ENCODE measurements at regions not wholly inside any gene's neighbourhood (a gene's known extent, or its start where the extent isn't known, plus 50 kb on each side); places are given as distances from the start of the nearest gene placed in this dataset.

- TF ChIP-seq PATZ1 (CRISPR knock-in tag; IDR thresholded peaks at IDR 0.05; ENCODE audit: borderline replicate concordance) (no peak), ZFP30 (CRISPR knock-in tag; IDR thresholded peaks at IDR 0.05) (no peak), RARB (CRISPR knock-in tag; IDR thresholded peaks at IDR 0.05) (no peak)
- no peak for ATAC-seq
These were observed 166.7 kb upstream of the THBS1 start for GRCh38 chr15:39414201-39414600.

- ATAC-seq: no peak
- TF ChIP-seq CSDC2 (CRISPR knock-in tag; IDR thresholded peaks at IDR 0.05) (no peak), ARNTL (CRISPR knock-in tag; IDR thresholded peaks at IDR 0.05; ENCODE audit: borderline replicate concordance, low read depth) (no peak), TOX (CRISPR knock-in tag; IDR thresholded peaks at IDR 0.05; ENCODE audit: borderline replicate concordance) (no peak), CREB5 (CRISPR knock-in tag; IDR thresholded peaks at IDR 0.05; ENCODE audit: low read depth) (no peak), ZFP30 (CRISPR knock-in tag; IDR thresholded peaks at IDR 0.05) (no peak), OSR1 (CRISPR knock-in tag; IDR thresholded peaks at IDR 0.05) (no peak), ISL1 (CRISPR knock-in tag; IDR thresholded peaks at IDR 0.05) (no peak), TSHZ2 (CRISPR knock-in tag; IDR thresholded peaks at IDR 0.05) (no peak), TCF4 (CRISPR knock-in tag; IDR thresholded peaks at IDR 0.05; ENCODE audit: borderline replicate concordance) (no peak), BACH2 (CRISPR knock-in tag; IDR thresholded peaks at IDR 0.05; ENCODE audit: borderline replicate concordance) (no peak), ZC3H10 (CRISPR knock-in tag; IDR thresholded peaks at IDR 0.05) (no peak)
These were observed 165.2 kb upstream of the THBS1 start for GRCh38 chr15:39415634-39416033.

- ATAC-seq: no peak
- TF ChIP-seq ARNTL (CRISPR knock-in tag; IDR thresholded peaks at IDR 0.05; ENCODE audit: borderline replicate concordance, low read depth) (no peak), ISL1 (CRISPR knock-in tag; IDR thresholded peaks at IDR 0.05) (no peak), ESRRG (CRISPR knock-in tag; IDR thresholded peaks at IDR 0.05) (no peak), PATZ1 (CRISPR knock-in tag; IDR thresholded peaks at IDR 0.05; ENCODE audit: borderline replicate concordance) (no peak), OSR1 (CRISPR knock-in tag; IDR thresholded peaks at IDR 0.05) (no peak), PPARA (CRISPR knock-in tag; IDR thresholded peaks at IDR 0.05; ENCODE audit: borderline replicate concordance) (no peak), TSHZ2 (CRISPR knock-in tag; IDR thresholded peaks at IDR 0.05) (no peak), ZC3H10 (CRISPR knock-in tag; IDR thresholded peaks at IDR 0.05) (no peak), POU6F1 (CRISPR knock-in tag; IDR thresholded peaks at IDR 0.05; ENCODE audit: borderline replicate concordance, low read depth) (no peak), TCF4 (CRISPR knock-in tag; IDR thresholded peaks at IDR 0.05; ENCODE audit: borderline replicate concordance) (no peak), ZNF565 (CRISPR knock-in tag; conservative IDR thresholded peaks at IDR 0.05; ENCODE audit: low read depth) (no peak), BACH2 (CRISPR knock-in tag; IDR thresholded peaks at IDR 0.05; ENCODE audit: borderline replicate concordance) (no peak), ZFP3 (CRISPR knock-in tag; IDR thresholded peaks at IDR 0.05) (no peak)
These were observed 164.6 kb upstream of the THBS1 start for GRCh38 chr15:39416258-39416657.
